ENCODE measurements at regions not wholly inside any gene's neighbourhood (a gene's known extent, or its start where the extent isn't known, plus 50 kb on each side); places are given as distances from the start of the nearest gene placed in this dataset.
"Not testable (repeated sequence)": the region's sequence is repeated elsewhere in the genome, so short reads cannot be mapped to it uniquely, and the experiment has no call there.

GRCh38 chr6:1230281-1230680 is 81.6 kb upstream of the FOXQ1 start:
- DNase-seq = no peak

- no peak for DNase-seq
These were observed 82.1 kb upstream of the FOXQ1 start for GRCh38 chr6:1229808-1230207.

GRCh38 chr6:1229301-1229700 is 82.6 kb upstream of the FOXQ1 start:
- DNase-seq = no peak

GRCh38 chr6:1228754-1229191 is 83.1 kb upstream of the FOXQ1 start:
- no peak for DNase-seq

GRCh38 chr6:1227935-1228753 is 83.8 kb upstream of the FOXQ1 start:
- DNase-seq = no peak

- DNase-seq = no peak
These were observed 84.3 kb upstream of the FOXQ1 start for GRCh38 chr6:1227600-1227934.

- no peak for DNase-seq
These were observed 85.4 kb upstream of the FOXQ1 start for GRCh38 chr6:1226277-1227099.

- DNase-seq = no peak
These were observed 87.4 kb upstream of the FOXQ1 start for GRCh38 chr6:1224514-1224913.

- DNase-seq = no peak
These were observed 88.9 kb upstream of the FOXQ1 start for GRCh38 chr6:1222728-1223595.

GRCh38 chr6:1217396-1217795 is 94.5 kb upstream of the FOXQ1 start:
- DNase-seq = no peak

- no peak for DNase-seq
These were observed 95.4 kb upstream of the FOXQ1 start for GRCh38 chr6:1216488-1216974.

GRCh38 chr6:1215884-1216487 is 95.9 kb upstream of the FOXQ1 start:
- no peak for DNase-seq

GRCh38 chr6:1215023-1215422 is 96.9 kb upstream of the FOXQ1 start:
- DNase-seq = no peak

- no peak for DNase-seq
These were observed 99.0 kb upstream of the FOXQ1 start for GRCh38 chr6:1212919-1213318.

GRCh38 chr6:1212138-1212537 is 99.8 kb upstream of the FOXQ1 start:
- not testable (repeated sequence) for DNase-seq

GRCh38 chr6:1210631-1211030 is 101.3 kb upstream of the FOXQ1 start:
- DNase-seq = not testable (repeated sequence)

GRCh38 chr6:1208876-1209275 is 103.0 kb upstream of the FOXQ1 start:
- no peak for DNase-seq

GRCh38 chr6:1203546-1203945 is 108.4 kb upstream of the FOXQ1 start:
- no peak for DNase-seq

- no peak for DNase-seq
These were observed 109.7 kb upstream of the FOXQ1 start for GRCh38 chr6:1202201-1202600.

- DNase-seq = no peak
These were observed 110.2 kb upstream of the FOXQ1 start for GRCh38 chr6:1201547-1202200.

- no peak for DNase-seq
These were observed 111.3 kb upstream of the FOXQ1 start for GRCh38 chr6:1200409-1201101.

GRCh38 chr6:1200081-1200408 is 111.9 kb upstream of the FOXQ1 start:
- DNase-seq = no peak
